Fibroblast of skin of right quadriceps (primary cell): ENCODE measurements at regions not wholly inside any gene's neighbourhood (a gene's known extent, or its start where the extent isn't known, plus 50 kb on each side); places are given as distances from the start of the nearest gene placed in this dataset.
A peak's percentile ranks its signal among the peaks of the same experiment; 100 is the strongest.
"Not testable (repeated sequence)": the region's sequence is repeated elsewhere in the genome, so short reads cannot be mapped to it uniquely, and the experiment has no call there.

ENCODE experiments used
- DNase-seq: peaks from one replicate; pipeline ENCODE4 v3.0.0-alpha.2; 2013

- no peak for DNase-seq
Measured at GRCh38 chr7:133132906-133133305, 51.0 kb upstream of the CHCHD3 start.

GRCh38 chr7:133134810-133135209 is 52.9 kb upstream of the CHCHD3 start:
- DNase-seq, result no peak

GRCh38 chr7:133135451-133135850 is 53.6 kb upstream of the CHCHD3 start:
- no peak for DNase-seq

- peak; percentile 44 for DNase-seq
Measured at GRCh38 chr7:133139350-133139749, 57.5 kb upstream of the CHCHD3 start.

GRCh38 chr7:133139801-133140200 is 57.9 kb upstream of the CHCHD3 start:
- no peak for DNase-seq

GRCh38 chr7:133140994-133141595 is 59.2 kb upstream of the CHCHD3 start:
- DNase-seq, result no peak

- DNase-seq, result no peak
Measured at GRCh38 chr7:133150760-133151159, 68.9 kb upstream of the CHCHD3 start.

- no peak for DNase-seq
Measured at GRCh38 chr7:133152875-133153274, 71.0 kb upstream of the CHCHD3 start.

- DNase-seq, result no peak
Measured at GRCh38 chr7:133155146-133155545, 73.3 kb upstream of the CHCHD3 start.

- DNase-seq, result no peak
Measured at GRCh38 chr7:133155642-133156041, 73.8 kb upstream of the CHCHD3 start.

GRCh38 chr7:133157045-133157444 is 75.2 kb upstream of the CHCHD3 start:
- no peak for DNase-seq

GRCh38 chr7:133164498-133164897 is 82.6 kb upstream of the CHCHD3 start:
- no peak for DNase-seq

GRCh38 chr7:133165001-133165400 is 83.1 kb upstream of the CHCHD3 start:
- DNase-seq, result no peak

- DNase-seq, result no peak
Measured at GRCh38 chr7:133165529-133165928, 83.6 kb upstream of the CHCHD3 start.

GRCh38 chr7:133167300-133167699 is 85.4 kb upstream of the CHCHD3 start:
- no peak for DNase-seq

- not testable (repeated sequence) for DNase-seq
Measured at GRCh38 chr7:133169167-133169822, 83.6 kb upstream of the EXOC4 start.

- DNase-seq, result not testable (repeated sequence)
Measured at GRCh38 chr7:133177476-133177875, 75.4 kb upstream of the EXOC4 start.

- no peak for DNase-seq
Measured at GRCh38 chr7:133180717-133181116, 72.2 kb upstream of the EXOC4 start.

- no peak for DNase-seq
Measured at GRCh38 chr7:133183042-133183794, 69.7 kb upstream of the EXOC4 start.

- DNase-seq, result no peak
Measured at GRCh38 chr7:133183969-133184368, 68.9 kb upstream of the EXOC4 start.

GRCh38 chr7:133185512-133185911 is 67.4 kb upstream of the EXOC4 start:
- no peak for DNase-seq

- DNase-seq, result no peak
Measured at GRCh38 chr7:133186060-133186459, 66.8 kb upstream of the EXOC4 start.

GRCh38 chr7:133190172-133190528 is 62.7 kb upstream of the EXOC4 start:
- DNase-seq, result no peak

GRCh38 chr7:133190650-133191049 is 62.2 kb upstream of the EXOC4 start:
- DNase-seq, result no peak
